Dendritic cell treated with granulocyte-macrophage colony-stimulating factor and Interleukin-4, amounts not matched to agents 40 ng/mL and 50 ng/mL, for 4 days (primary cell): ENCODE measurements at regions not wholly inside any gene's neighbourhood (a gene's known extent, or its start where the extent isn't known, plus 50 kb on each side); places are given as distances from the start of the nearest gene placed in this dataset.
"Not testable (repeated sequence)": the region's sequence is repeated elsewhere in the genome, so short reads cannot be mapped to it uniquely, and the experiment has no call there.

Source experiments
- H3K27ac Mint-ChIP-seq: one replicate; pipeline ENCODE4 v1.8.0; 2022; ENCODE audit warnings: mild to moderate bottlenecking, mixed read lengths
- H3K27me3 Mint-ChIP-seq: one replicate; pipeline ENCODE4 v1.8.0; 2022; ENCODE audit warnings: mild to moderate bottlenecking, mixed read lengths
- H3K36me3 Mint-ChIP-seq: one replicate; pipeline ENCODE4 v1.8.0; 2022; ENCODE audit warnings: low read depth, mixed read lengths
- H3K4me1 Mint-ChIP-seq: one replicate; pipeline ENCODE4 v1.8.0; 2022; ENCODE audit warnings: low read depth, mixed read lengths
- H3K4me3 Mint-ChIP-seq: one replicate; pipeline ENCODE4 v1.8.0; 2022; ENCODE audit warnings: mild to moderate bottlenecking, moderate library complexity, mixed read lengths
- H3K9me3 Mint-ChIP-seq: one replicate; pipeline ENCODE4 v1.8.0; 2022; ENCODE audit warnings: mixed read lengths
- intact Hi-C: fragments of 100-400 bp; cut with micrococcal nuclease; formaldehyde crosslinking; loops from one replicate; pipeline ENCODE4 v1.15.0; 2022

DNA sequence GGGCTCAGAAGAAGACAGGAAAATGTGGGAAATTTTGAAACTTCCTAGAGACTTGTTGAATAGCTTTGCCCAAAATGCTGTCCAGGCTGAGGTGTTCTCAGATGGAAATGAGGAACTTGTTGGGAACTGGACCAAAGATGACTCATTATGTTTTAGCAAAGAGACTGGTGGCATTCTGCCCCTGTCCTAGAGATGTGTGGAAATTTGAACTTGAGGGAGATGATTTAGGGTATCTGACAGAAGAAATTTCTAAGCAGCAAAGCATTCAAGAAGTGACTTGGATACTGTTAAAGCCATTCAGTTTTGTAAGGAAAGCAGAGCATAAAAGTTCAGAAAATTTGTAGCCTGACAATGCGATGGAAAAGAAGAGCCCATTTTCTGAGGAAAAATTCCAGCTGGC lies 1052.7 kb downstream of the ROBO2 start:
- H3K4me1 Mint-ChIP-seq: not testable (repeated sequence)

GRCh38 chr3:78096488-78097255 lies 1056.8 kb downstream of the ROBO2 start:
- Mint-ChIP-seq H3K4me3 (no peak overlapping the region), H3K36me3 (no peaks in the 10 kb centered on the region), H3K9me3 (peaks cover 28% of the 10 kb centered on the region), H3K27ac (no peak overlapping the region), H3K4me1 (no peaks in the 10 kb centered on the region), H3K27me3 (no peaks in the 10 kb centered on the region)
- intact Hi-C loops: no loop called here

More for the DNA sequence above, 1052.7 kb downstream of the ROBO2 start:
- H3K36me3 Mint-ChIP-seq, intact Hi-C loops, H3K27me3 Mint-ChIP-seq, H3K27ac Mint-ChIP-seq, H3K4me3 Mint-ChIP-seq: not testable (repeated sequence)
- H3K9me3 Mint-ChIP-seq: peaks cover 28% of the 10 kb centered on the region

DNA sequence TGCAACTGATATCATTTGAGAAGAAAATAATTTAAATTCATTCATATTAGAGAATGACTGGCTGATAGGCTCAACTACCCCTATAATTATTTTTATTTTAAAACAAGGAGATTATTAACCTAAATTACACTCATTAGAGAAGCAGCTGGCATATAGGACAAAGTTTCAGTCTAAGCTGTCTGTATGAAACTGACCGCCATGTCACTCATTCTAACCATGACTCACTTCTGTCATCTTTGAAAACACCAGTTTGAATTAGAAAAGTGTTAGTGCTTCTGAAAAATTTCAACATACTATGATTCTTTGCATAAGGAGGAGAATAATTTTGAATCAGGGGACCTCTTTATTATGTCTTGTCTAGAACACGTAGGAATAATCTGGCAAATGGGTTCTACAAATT lies 1058.5 kb downstream of the ROBO2 start:
- intact Hi-C loops: no loop called here
- Mint-ChIP-seq H3K4me1 (no peaks in the 10 kb centered on the region), H3K27me3 (no peaks in the 10 kb centered on the region), H3K4me3 (no peak overlapping the region), H3K27ac (no peak overlapping the region), H3K9me3 (peaks cover 17% of the 10 kb centered on the region), H3K36me3 (no peaks in the 10 kb centered on the region)

DNA sequence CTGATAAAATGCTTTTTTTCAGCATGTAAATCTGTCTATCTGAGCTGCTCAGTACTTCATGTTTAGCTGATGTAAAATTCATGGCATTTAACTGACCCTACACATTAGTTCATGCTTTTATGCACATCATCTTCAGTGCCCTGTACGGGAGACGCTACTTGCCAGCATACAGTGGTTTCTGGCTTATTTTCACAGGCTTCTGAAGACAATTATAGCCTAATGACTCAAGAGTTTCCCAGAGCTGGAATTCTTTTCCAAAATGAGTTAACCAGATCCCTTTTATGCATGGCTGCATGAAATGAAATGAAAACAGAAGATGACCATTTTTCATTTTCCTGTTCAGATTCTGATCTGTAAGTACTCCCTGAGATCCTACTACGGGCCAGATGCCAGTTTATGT lies 1061.5 kb downstream of the ROBO2 start:
- intact Hi-C loops: no loop called here
- H3K9me3 Mint-ChIP-seq: no peaks in the 10 kb centered on the region
- no peaks in the 10 kb centered on the region for H3K27me3 Mint-ChIP-seq
- no peak overlapping the region for H3K4me3 Mint-ChIP-seq
- no peak overlapping the region for H3K27ac Mint-ChIP-seq
- no peaks in the 10 kb centered on the region for H3K36me3 Mint-ChIP-seq
- no peaks in the 10 kb centered on the region for H3K4me1 Mint-ChIP-seq

DNA sequence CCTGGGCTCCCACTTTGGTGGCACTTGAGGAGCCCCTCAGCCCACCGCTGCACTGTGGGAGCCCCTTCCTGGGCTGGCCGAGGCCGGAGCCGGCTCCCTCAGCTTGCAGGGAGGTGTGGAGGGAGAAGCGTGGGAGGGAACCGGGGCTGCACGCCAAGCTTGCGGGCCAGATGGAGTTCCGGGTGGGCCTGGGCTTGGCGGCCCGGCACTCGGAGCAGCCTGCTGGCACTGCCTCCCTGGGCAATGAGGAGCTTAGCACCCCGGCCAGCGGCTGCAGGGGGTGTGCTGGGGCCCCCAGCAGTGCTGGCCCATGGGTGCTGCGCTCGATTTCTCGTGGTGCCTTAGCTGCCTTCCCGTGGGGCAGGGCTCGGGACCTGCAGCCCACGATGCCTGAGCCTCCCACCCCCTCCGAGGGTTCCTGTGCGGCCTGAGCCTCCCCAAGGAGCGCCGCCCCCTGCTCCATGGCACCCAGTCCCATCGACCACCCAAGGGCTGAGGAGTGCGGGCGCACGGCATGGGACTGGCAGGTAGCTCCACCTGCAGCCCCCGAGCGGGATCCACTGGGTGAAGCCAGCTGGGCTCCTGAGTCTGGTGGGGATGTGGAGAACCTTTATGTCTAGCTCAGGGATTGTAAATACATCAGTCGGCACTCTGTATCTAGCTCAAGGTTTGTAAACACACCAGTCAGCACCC lies 1068.5 kb downstream of the ROBO2 start:
- H3K4me3 Mint-ChIP-seq, intact Hi-C loops, H3K27me3 Mint-ChIP-seq, H3K36me3 Mint-ChIP-seq, H3K4me1 Mint-ChIP-seq, H3K27ac Mint-ChIP-seq: not testable (repeated sequence)
- peaks cover 14% of the 10 kb centered on the region for H3K9me3 Mint-ChIP-seq

DNA sequence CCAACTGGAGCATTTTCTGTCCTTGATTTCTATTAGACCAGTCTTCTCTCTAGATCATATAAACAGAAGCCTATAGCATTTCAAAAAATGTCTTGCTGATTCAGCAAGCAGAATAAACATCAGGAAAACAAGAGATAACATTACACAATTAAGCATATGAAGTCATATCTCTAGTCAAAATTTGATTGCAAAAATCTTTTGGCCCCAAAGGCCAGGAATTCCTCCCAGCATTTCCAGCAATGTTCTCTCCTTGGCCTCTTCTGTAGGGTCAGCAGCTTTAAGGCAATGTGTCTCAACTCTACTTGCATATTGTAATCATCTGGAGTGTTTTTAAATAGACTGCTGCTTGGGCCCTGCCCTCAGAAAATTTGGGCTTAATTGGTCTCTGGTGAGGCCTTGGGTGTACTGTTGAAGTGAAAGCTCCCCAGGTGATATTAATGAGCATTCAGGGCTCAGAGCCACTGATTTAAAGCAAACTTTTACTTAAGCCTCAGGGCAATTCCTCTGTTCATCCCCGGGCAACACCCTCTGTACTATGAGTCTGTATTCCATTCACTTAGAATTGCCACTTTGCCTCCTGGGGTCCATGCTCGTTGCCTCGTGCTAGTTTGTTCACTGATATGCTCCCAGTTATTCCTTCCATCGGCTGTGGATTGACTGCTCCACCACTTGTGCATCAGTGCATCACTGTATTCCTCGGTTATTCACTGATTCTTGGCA lies 1072.6 kb downstream of the ROBO2 start:
- intact Hi-C loops: no loop called here
- Mint-ChIP-seq H3K4me3 (no peak overlapping the region), H3K27ac (no peak overlapping the region), H3K36me3 (no peaks in the 10 kb centered on the region), H3K27me3 (no peaks in the 10 kb centered on the region), H3K4me1 (no peaks in the 10 kb centered on the region), H3K9me3 (peaks cover 14% of the 10 kb centered on the region)

GRCh38 chr3:78115983-78116382 lies 1076.1 kb downstream of the ROBO2 start:
- Mint-ChIP-seq H3K27me3 (no peaks in the 10 kb centered on the region), H3K36me3 (no peaks in the 10 kb centered on the region), H3K4me1 (no peaks in the 10 kb centered on the region), H3K27ac (no peak overlapping the region), H3K4me3 (no peak overlapping the region), H3K9me3 (no peaks in the 10 kb centered on the region)
- intact Hi-C loops: no loop called here

DNA sequence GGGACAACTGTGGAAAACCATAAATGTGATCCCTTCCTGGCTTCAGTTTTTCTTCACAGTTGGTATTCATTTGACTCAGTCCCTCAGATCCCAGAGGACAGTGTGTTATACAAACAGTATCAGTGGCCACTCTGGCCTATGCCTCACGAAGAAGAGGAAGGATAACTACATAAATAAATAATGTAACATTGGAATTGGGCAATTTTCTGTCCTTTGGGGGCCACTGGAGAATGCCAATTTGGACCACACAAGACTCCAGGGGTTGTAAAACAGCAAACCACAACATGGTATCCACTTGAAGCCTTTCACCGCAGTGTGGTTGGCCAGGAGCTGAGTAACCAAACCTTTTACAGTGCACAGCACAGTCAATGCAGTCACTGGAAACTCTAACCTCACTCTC lies 1077.0 kb downstream of the ROBO2 start:
- Mint-ChIP-seq H3K9me3 (no peaks in the 10 kb centered on the region), H3K36me3 (no peaks in the 10 kb centered on the region), H3K4me1 (no peaks in the 10 kb centered on the region), H3K4me3 (no peak overlapping the region), H3K27me3 (no peaks in the 10 kb centered on the region), H3K27ac (no peak overlapping the region)
- intact Hi-C loops: no loop called here

- Mint-ChIP-seq H3K9me3 (peaks cover 27% of the 10 kb centered on the region), H3K36me3 (no peaks in the 10 kb centered on the region), H3K27me3 (no peaks in the 10 kb centered on the region)
These were observed 1083.2 kb downstream of the ROBO2 start for GRCh38 chr3:78123058-78123457.

GRCh38 chr3:78129707-78130106 lies 1089.8 kb downstream of the ROBO2 start:
- no peaks in the 10 kb centered on the region for H3K36me3 Mint-ChIP-seq
- intact Hi-C loops: no loop called here
- H3K4me1 Mint-ChIP-seq: no peaks in the 10 kb centered on the region
- no peaks in the 10 kb centered on the region for H3K27me3 Mint-ChIP-seq
- no peak overlapping the region for H3K4me3 Mint-ChIP-seq
- H3K27ac Mint-ChIP-seq: no peak overlapping the region
- H3K9me3 Mint-ChIP-seq: peaks cover 42% of the 10 kb centered on the region

More at GRCh38 chr3:78123058-78123457, 1083.2 kb downstream of the ROBO2 start:
- H3K4me3 Mint-ChIP-seq: no peak overlapping the region
- no peak overlapping the region for H3K27ac Mint-ChIP-seq
- intact Hi-C loops: no loop called here
- no peaks in the 10 kb centered on the region for H3K4me1 Mint-ChIP-seq

DNA sequence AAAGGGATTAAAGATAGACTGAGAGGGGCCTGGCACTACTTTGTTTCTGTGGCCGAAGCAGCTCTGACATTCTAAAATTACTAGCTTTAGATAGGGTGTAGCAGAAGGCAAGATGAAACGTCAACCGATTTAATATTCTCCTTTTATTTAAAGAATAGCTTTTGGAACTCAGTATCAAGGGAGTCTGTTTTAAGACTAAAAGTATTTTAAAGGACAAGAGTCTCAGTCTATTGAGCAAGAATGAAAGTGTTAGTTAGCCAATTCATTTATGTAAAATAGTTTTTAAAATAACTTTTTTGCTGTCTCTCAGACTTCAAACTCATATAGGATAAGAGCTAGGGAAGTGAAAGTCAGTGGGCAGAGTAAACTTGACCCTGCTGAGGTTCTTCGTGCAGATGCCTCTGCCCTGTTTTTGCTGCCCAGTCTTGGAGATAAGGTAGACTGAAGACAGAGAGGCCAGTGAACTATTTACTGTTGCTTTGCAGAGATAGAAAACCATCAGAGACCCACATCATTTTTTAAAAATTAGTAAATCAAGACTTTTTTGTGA lies 1090.9 kb downstream of the ROBO2 start:
- Mint-ChIP-seq H3K4me1 (no peaks in the 10 kb centered on the region), H3K9me3 (peaks cover 31% of the 10 kb centered on the region), H3K27ac (no peak overlapping the region), H3K27me3 (no peaks in the 10 kb centered on the region), H3K4me3 (no peak overlapping the region), H3K36me3 (no peaks in the 10 kb centered on the region)
- intact Hi-C loops: no loop called here

DNA sequence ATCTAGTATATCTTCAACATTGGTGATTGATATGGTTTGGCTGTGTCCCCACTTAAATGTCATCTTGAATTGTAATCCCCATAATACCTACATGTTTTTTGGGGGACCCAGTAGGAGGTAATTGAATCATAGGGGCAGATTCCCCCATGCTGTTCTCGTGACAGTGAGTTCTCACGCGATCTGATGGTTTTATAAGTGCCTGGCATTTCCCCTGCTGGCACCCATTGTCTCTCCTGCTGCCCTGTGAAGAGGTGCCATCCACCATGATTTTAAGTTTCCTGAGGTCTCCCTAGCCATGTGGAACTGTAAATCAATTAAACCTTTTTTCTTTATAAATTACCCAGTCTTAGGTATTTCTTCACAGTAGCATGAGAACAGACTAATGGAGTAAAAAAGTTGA lies 1094.6 kb downstream of the ROBO2 start:
- intact Hi-C loops: no loop called here
- peaks cover 12% of the 10 kb centered on the region for H3K9me3 Mint-ChIP-seq
- no peak overlapping the region for H3K27ac Mint-ChIP-seq
- H3K4me1 Mint-ChIP-seq: no peaks in the 10 kb centered on the region
- no peaks in the 10 kb centered on the region for H3K36me3 Mint-ChIP-seq
- H3K4me3 Mint-ChIP-seq: no peak overlapping the region
- no peaks in the 10 kb centered on the region for H3K27me3 Mint-ChIP-seq

DNA sequence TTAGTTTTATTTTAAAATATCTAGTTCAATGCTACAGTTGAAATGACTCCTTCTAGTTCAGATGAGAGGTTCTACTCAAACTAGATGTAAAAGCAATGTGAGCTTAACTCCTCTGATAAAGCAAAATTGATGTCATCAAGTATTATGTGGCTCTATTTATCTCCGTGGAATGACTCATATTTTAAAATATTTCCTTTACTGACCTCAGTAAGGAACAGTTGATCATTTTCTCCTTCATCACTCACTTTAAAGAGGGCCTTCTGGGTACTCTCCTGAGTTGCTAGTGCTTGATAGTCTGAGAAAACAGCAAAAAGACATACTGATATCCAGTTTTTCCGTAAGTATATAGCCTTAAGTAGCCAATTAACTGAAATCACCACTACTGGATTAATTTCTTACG lies 1099.3 kb downstream of the ROBO2 start:
- Mint-ChIP-seq H3K36me3 (no peaks in the 10 kb centered on the region), H3K4me3 (no peak overlapping the region), H3K27me3 (no peaks in the 10 kb centered on the region), H3K27ac (no peak overlapping the region), H3K9me3 (peaks cover 25% of the 10 kb centered on the region), H3K4me1 (no peaks in the 10 kb centered on the region)
- intact Hi-C loops: no loop called here

DNA sequence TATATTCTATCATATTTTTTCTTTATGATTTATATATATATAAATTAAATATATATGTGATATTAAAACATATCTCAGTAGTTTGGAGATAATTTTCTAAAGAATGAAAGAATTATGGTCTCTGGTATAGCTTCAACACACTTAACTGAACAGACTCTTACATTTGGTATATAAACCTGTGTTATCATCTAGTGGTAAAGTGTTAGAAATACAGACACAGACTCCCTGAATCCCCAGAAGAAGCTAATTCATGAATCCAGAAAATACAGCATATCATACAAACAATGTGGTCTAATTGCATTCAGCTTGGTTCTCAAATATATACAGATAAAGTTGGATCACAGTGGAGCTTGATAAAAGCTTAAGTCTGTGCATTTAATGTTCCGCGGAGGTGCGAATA lies 1100.4 kb downstream of the ROBO2 start:
- H3K4me1 Mint-ChIP-seq: no peaks in the 10 kb centered on the region
- H3K27me3 Mint-ChIP-seq: no peaks in the 10 kb centered on the region
- peaks cover 29% of the 10 kb centered on the region for H3K9me3 Mint-ChIP-seq
- intact Hi-C loops: no loop called here
- H3K4me3 Mint-ChIP-seq: no peak overlapping the region
- H3K27ac Mint-ChIP-seq: no peak overlapping the region
- H3K36me3 Mint-ChIP-seq: no peaks in the 10 kb centered on the region
